ENCODE measurements at regions not wholly inside any gene's neighbourhood (a gene's known extent, or its start where the extent isn't known, plus 50 kb on each side); places are given as distances from the start of the nearest gene placed in this dataset.

DNA sequence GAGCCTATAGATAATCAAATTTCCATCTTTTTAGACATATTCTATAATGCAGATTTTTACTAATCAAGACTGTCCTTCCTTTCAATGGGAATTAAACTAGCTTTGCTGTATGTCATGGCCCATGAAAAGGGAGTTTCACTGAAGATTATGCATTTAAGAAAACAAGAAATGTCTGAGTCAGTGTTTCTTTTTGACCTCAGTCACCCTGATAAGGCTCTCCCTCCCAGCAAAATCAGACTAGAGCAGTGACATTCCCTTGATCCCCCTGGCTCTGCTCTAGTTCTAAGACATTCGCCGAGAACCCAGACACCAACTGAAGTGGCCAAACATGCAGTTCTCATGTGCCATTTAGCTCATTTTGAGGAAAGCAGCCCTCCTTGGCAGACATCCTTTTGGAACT lies 442.0 kb downstream of the ACTL7B start:
- Histone ChIP-seq H3K4me3 (ENCODE audit: insufficient read length, low read depth) (no peak overlapping the region), H3K9ac (ENCODE audit: insufficient read length, low read depth) (no peak overlapping the region), H3K27me3 (ENCODE audit: insufficient read depth, insufficient read length) (no peaks in the 10 kb centered on the region), H3K36me3 (ENCODE audit: insufficient read depth, insufficient read length, low read length) (no peaks in the 10 kb centered on the region), H3K4me1 (ENCODE audit: insufficient read depth, insufficient read length) (no peaks in the 10 kb centered on the region), H3K9me3 (ENCODE audit: insufficient read depth, low read length) (no peaks in the 10 kb centered on the region)
- TF ChIP-seq YY1 (IDR thresholded peaks at IDR 0.05; ENCODE audit: insufficient read depth, insufficient read length) (no peak), ZNF274 (IDR thresholded peaks at IDR 0.05; ENCODE audit: low read depth, low read length) (no peak), SUZ12 (IDR thresholded peaks at IDR 0.05; ENCODE audit: extremely low read depth, insufficient read depth, insufficient read length) (no peak)
- no peak for DNase-seq (ENCODE audit: low read depth, low spot score)

DNA sequence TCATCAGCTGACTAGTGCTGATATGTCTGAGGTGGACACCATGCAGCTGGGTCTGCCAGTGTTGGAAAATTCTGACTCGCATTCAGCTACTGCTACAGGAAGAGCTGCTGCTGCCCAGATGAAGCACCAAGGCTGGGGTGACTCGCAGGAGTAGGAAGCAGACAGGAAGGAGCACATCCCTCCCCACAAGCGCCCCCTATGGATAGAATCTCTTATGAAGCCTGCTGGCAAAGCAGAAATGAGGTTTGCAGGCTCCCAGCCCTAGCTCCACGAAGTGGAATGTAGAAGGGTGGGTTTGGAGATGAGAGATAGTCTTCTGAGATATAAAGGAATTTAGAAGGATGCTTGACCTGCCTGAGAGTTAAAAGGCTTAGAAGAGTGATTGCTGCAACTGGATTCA lies 443.0 kb downstream of the ACTL7B start:
- Histone ChIP-seq H3K4me1 (ENCODE audit: insufficient read depth, insufficient read length) (no peaks in the 10 kb centered on the region), H3K27me3 (ENCODE audit: insufficient read depth, insufficient read length) (no peaks in the 10 kb centered on the region), H3K9me3 (ENCODE audit: insufficient read depth, low read length) (no peaks in the 10 kb centered on the region), H3K4me3 (ENCODE audit: insufficient read length, low read depth) (no peak overlapping the region), H3K9ac (ENCODE audit: insufficient read length, low read depth) (no peak overlapping the region), H3K36me3 (ENCODE audit: insufficient read depth, insufficient read length, low read length) (no peaks in the 10 kb centered on the region)
- DNase-seq (ENCODE audit: low read depth, low spot score) = peak; percentile 59
- TF ChIP-seq YY1 (IDR thresholded peaks at IDR 0.05; ENCODE audit: insufficient read depth, insufficient read length) (no peak), ZNF274 (IDR thresholded peaks at IDR 0.05; ENCODE audit: low read depth, low read length) (no peak), SUZ12 (IDR thresholded peaks at IDR 0.05; ENCODE audit: extremely low read depth, insufficient read depth, insufficient read length) (no peak)

- TF ChIP-seq ZNF274 (IDR thresholded peaks at IDR 0.05; ENCODE audit: low read depth, low read length) (no peak), YY1 (IDR thresholded peaks at IDR 0.05; ENCODE audit: insufficient read depth, insufficient read length) (no peak), SUZ12 (IDR thresholded peaks at IDR 0.05; ENCODE audit: extremely low read depth, insufficient read depth, insufficient read length) (no peak)
- H3K4me3 ChIP-seq (ENCODE audit: insufficient read length, low read depth) = no peak overlapping the region
- no peaks in the 10 kb centered on the region for H3K4me1 ChIP-seq (ENCODE audit: insufficient read depth, insufficient read length)
- no peak overlapping the region for H3K9ac ChIP-seq (ENCODE audit: insufficient read length, low read depth)
- no peaks in the 10 kb centered on the region for H3K36me3 ChIP-seq (ENCODE audit: insufficient read depth, insufficient read length, low read length)
- DNase-seq (ENCODE audit: low read depth, low spot score) = no peak
- no peaks in the 10 kb centered on the region for H3K27me3 ChIP-seq (ENCODE audit: insufficient read depth, insufficient read length)
- H3K9me3 ChIP-seq (ENCODE audit: insufficient read depth, low read length) = no peaks in the 10 kb centered on the region
Measured at GRCh38 chr9:108411632-108412031, 444.2 kb downstream of the ACTL7B start.

GRCh38 chr9:108410161-108410560 lies 445.6 kb downstream of the ACTL7B start:
- H3K4me3 ChIP-seq (ENCODE audit: insufficient read length, low read depth) = no peak overlapping the region
- no peak overlapping the region for H3K9ac ChIP-seq (ENCODE audit: insufficient read length, low read depth)
- no peaks in the 10 kb centered on the region for H3K9me3 ChIP-seq (ENCODE audit: insufficient read depth, low read length)
- DNase-seq (ENCODE audit: low read depth, low spot score) = no peak
- no peaks in the 10 kb centered on the region for H3K4me1 ChIP-seq (ENCODE audit: insufficient read depth, insufficient read length)
- H3K36me3 ChIP-seq (ENCODE audit: insufficient read depth, insufficient read length, low read length) = no peaks in the 10 kb centered on the region
- TF ChIP-seq ZNF274 (IDR thresholded peaks at IDR 0.05; ENCODE audit: low read depth, low read length) (no peak), SUZ12 (IDR thresholded peaks at IDR 0.05; ENCODE audit: extremely low read depth, insufficient read depth, insufficient read length) (no peak), YY1 (IDR thresholded peaks at IDR 0.05; ENCODE audit: insufficient read depth, insufficient read length) (no peak)
- no peaks in the 10 kb centered on the region for H3K27me3 ChIP-seq (ENCODE audit: insufficient read depth, insufficient read length)

- no peak for DNase-seq (ENCODE audit: low read depth, low spot score)
- H3K27me3 ChIP-seq (ENCODE audit: insufficient read depth, insufficient read length) = no peaks in the 10 kb centered on the region
- no peak for TF ChIP-seq YY1 (IDR thresholded peaks at IDR 0.05; ENCODE audit: insufficient read depth, insufficient read length)
- no peaks in the 10 kb centered on the region for H3K4me1 ChIP-seq (ENCODE audit: insufficient read depth, insufficient read length)
- no peak overlapping the region for H3K4me3 ChIP-seq (ENCODE audit: insufficient read length, low read depth)
- H3K9me3 ChIP-seq (ENCODE audit: insufficient read depth, low read length) = peaks cover 7% of the 10 kb centered on the region; the same call in 1 of the 2 replicates
- H3K36me3 ChIP-seq (ENCODE audit: insufficient read depth, insufficient read length, low read length) = no peaks in the 10 kb centered on the region
- H3K9ac ChIP-seq (ENCODE audit: insufficient read length, low read depth) = no peak overlapping the region
Measured at GRCh38 chr9:108400297-108400696, 455.5 kb downstream of the ACTL7B start.

GRCh38 chr9:108399851-108400250 lies 455.9 kb downstream of the ACTL7B start:
- TF ChIP-seq YY1 (IDR thresholded peaks at IDR 0.05; ENCODE audit: insufficient read depth, insufficient read length) (no peak), SUZ12 (IDR thresholded peaks at IDR 0.05; ENCODE audit: extremely low read depth, insufficient read depth, insufficient read length) (no peak), ZNF274 (IDR thresholded peaks at IDR 0.05; ENCODE audit: low read depth, low read length) (no peak)
- DNase-seq (ENCODE audit: low read depth, low spot score) = no peak

DNA sequence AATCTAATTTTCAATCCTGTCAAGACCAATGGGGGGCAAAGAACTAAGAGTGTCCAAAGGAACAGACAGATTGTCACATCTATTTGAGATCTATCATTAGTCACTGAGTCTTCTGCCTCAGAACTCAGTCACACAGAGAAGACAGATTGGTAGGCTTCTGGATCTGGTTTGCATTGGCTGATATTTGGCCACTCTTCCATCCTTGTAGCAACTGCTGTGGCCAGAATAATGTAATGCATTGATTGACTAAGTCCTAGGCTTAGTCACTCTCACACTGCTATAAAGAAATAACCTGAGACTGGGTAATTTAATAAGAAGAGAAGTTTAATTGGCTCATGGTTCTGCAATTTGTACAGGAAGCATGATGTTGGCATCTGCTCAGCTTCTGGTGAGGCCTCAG lies 458.5 kb downstream of the ACTL7B start:
- H3K4me3 ChIP-seq (ENCODE audit: insufficient read length, low read depth) = no peak overlapping the region

More at GRCh38 chr9:108399851-108400250, 455.9 kb downstream of the ACTL7B start:
- Histone ChIP-seq H3K4me1 (ENCODE audit: insufficient read depth, insufficient read length) (no peaks in the 10 kb centered on the region), H3K27me3 (ENCODE audit: insufficient read depth, insufficient read length) (no peaks in the 10 kb centered on the region), H3K9ac (ENCODE audit: insufficient read length, low read depth) (no peak overlapping the region), H3K9me3 (ENCODE audit: insufficient read depth, low read length) (peaks cover 7% of the 10 kb centered on the region; the same call in 1 of the 2 replicates), H3K4me3 (ENCODE audit: insufficient read length, low read depth) (no peak overlapping the region), H3K36me3 (ENCODE audit: insufficient read depth, insufficient read length, low read length) (no peaks in the 10 kb centered on the region)

More for the DNA sequence above, 458.5 kb downstream of the ACTL7B start:
- no peaks in the 10 kb centered on the region for H3K27me3 ChIP-seq (ENCODE audit: insufficient read depth, insufficient read length)
- TF ChIP-seq YY1 (IDR thresholded peaks at IDR 0.05; ENCODE audit: insufficient read depth, insufficient read length) (no peak), ZNF274 (IDR thresholded peaks at IDR 0.05; ENCODE audit: low read depth, low read length) (no peak), SUZ12 (IDR thresholded peaks at IDR 0.05; ENCODE audit: extremely low read depth, insufficient read depth, insufficient read length) (no peak)
- H3K36me3 ChIP-seq (ENCODE audit: insufficient read depth, insufficient read length, low read length) = no peaks in the 10 kb centered on the region
- H3K9ac ChIP-seq (ENCODE audit: insufficient read length, low read depth) = no peak overlapping the region
- H3K4me1 ChIP-seq (ENCODE audit: insufficient read depth, insufficient read length) = no peaks in the 10 kb centered on the region
- peaks cover 7% of the 10 kb centered on the region; the same call in 1 of the 2 replicates for H3K9me3 ChIP-seq (ENCODE audit: insufficient read depth, low read length)
- DNase-seq (ENCODE audit: low read depth, low spot score) = no peak

Data from NT2/D1 (cell line).